WTC11 (cell line): ENCODE measurements at regions not wholly inside any gene's neighbourhood (a gene's known extent, or its start where the extent isn't known, plus 50 kb on each side); places are given as distances from the start of the nearest gene placed in this dataset.

Experiments used
- SP1 ChIP-seq: sonication (generic); formaldehyde crosslinking; conservative IDR thresholded peaks from 2 replicates; pipeline ENCODE4 v1.8.1; 2022; ENCODE audit warnings: missing genetic modification reagents
- TP53 ChIP-seq: sonication (generic); formaldehyde crosslinking; IDR thresholded peaks from 2 replicates; pipeline ENCODE4 v1.8.1; 2023; ENCODE audit warnings: mild to moderate bottlenecking, missing genetic modification reagents
- TF ChIP-seq, protein P1 (sequence below): fragments of 200-600 bp; IDR thresholded peaks from 2 replicates; pipeline ENCODE4 v1.8.0; 2022; ENCODE audit warnings: antibody characterized with exemption

DNA sequence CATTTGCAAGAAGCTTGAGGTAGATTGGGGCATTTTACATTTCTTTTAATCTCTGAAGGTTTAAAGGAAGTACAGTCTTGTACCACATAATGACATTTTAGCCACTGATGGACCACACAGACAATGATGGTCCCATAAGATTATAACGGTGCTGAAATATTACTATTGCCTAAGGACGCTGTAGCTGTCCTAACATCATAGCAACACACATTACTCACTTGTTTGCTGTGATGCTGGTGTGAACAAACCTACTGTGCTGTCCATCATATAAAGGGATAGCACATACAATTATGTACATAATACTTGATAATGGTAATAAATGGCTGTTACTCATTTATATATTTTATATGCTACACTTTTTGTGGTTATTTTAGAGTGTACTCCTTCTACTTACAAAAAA, 127.1 kb upstream of the CPNE8 start:
- TF ChIP-seq TP53 (CRISPR knock-in tag) (no peak), SP1 (CRISPR knock-in tag) (no peak)
- TF ChIP-seq, protein P1, sequence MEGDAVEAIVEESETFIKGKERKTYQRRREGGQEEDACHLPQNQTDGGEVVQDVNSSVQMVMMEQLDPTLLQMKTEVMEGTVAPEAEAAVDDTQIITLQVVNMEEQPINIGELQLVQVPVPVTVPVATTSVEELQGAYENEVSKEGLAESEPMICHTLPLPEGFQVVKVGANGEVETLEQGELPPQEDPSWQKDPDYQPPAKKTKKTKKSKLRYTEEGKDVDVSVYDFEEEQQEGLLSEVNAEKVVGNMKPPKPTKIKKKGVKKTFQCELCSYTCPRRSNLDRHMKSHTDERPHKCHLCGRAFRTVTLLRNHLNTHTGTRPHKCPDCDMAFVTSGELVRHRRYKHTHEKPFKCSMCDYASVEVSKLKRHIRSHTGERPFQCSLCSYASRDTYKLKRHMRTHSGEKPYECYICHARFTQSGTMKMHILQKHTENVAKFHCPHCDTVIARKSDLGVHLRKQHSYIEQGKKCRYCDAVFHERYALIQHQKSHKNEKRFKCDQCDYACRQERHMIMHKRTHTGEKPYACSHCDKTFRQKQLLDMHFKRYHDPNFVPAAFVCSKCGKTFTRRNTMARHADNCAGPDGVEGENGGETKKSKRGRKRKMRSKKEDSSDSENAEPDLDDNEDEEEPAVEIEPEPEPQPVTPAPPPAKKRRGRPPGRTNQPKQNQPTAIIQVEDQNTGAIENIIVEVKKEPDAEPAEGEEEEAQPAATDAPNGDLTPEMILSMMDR: no peak
